ENCODE measurements at regions not wholly inside any gene's neighbourhood (a gene's known extent, or its start where the extent isn't known, plus 50 kb on each side); places are given as distances from the start of the nearest gene placed in this dataset.

GRCh38 chr16:87240211-87241136 is 76.7 kb downstream of the C16orf95 start:
- Mint-ChIP-seq H3K4me1 (ENCODE audit: low read depth) (peaks cover 57% of the 10 kb centered on the region), H3K27me3 (ENCODE audit: low read depth) (no peaks in the 10 kb centered on the region), H3K36me3 (ENCODE audit: low read depth) (no peaks in the 10 kb centered on the region), H3K27ac (peak overlapping the region; percentile 65), H3K9me3 (no peaks in the 10 kb centered on the region), H3K4me3 (ENCODE audit: low read depth) (no peak overlapping the region)
- intact Hi-C loops (cut with micrococcal nuclease) = loop anchor here (5.0 kb wide), 1 partner anchor 37 kb away; no protein-coding TSS in a partner anchor
- DNase-seq (ENCODE audit: low spot score) = no peak

GRCh38 chr16:87241137-87241771 is 75.9 kb downstream of the C16orf95 start:
- peaks cover 51% of the 10 kb centered on the region for H3K4me1 Mint-ChIP-seq (ENCODE audit: low read depth)

DNA sequence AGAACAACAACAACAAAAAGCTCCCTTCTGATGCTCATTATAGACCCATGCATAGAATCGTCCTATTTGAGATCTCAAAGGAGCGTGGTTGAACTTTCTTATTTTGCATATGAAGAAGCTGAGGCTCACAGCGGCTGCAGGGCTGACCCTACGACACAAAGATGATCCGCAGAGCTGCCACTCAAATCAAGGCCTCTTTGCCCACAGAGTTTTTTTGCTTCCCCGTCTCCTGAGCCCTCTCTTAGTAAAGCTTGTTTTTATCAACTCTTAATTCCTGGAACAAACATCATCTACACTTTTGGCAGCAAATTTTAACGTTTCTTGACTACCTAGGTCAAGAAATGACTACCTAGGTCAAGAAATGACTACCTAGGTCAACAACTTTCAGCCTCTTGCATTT is 73.7 kb downstream of the C16orf95 start:
- intact Hi-C loops (cut with micrococcal nuclease) = loop anchor here (5.0 kb wide), 1 partner anchor 34 kb away; no protein-coding TSS in a partner anchor
- no peaks in the 10 kb centered on the region for H3K9me3 Mint-ChIP-seq
- peaks cover 46% of the 10 kb centered on the region for H3K4me1 Mint-ChIP-seq (ENCODE audit: low read depth)
- H3K36me3 Mint-ChIP-seq (ENCODE audit: low read depth) = no peaks in the 10 kb centered on the region
- no peak overlapping the region for H3K4me3 Mint-ChIP-seq (ENCODE audit: low read depth)
- peak overlapping the region; percentile 51 for H3K27ac Mint-ChIP-seq
- DNase-seq (ENCODE audit: low spot score) = no peak
- H3K27me3 Mint-ChIP-seq (ENCODE audit: low read depth) = no peaks in the 10 kb centered on the region

More at GRCh38 chr16:87241137-87241771, 75.9 kb downstream of the C16orf95 start:
- Mint-ChIP-seq H3K9me3 (no peaks in the 10 kb centered on the region), H3K27me3 (ENCODE audit: low read depth) (no peaks in the 10 kb centered on the region), H3K4me3 (ENCODE audit: low read depth) (no peak overlapping the region), H3K36me3 (ENCODE audit: low read depth) (no peaks in the 10 kb centered on the region), H3K27ac (peak overlapping the region; percentile 65)
- intact Hi-C loops (cut with micrococcal nuclease) = loop anchor here (5.0 kb wide), 1 partner anchor 36 kb away; no protein-coding TSS in a partner anchor
- DNase-seq (ENCODE audit: low spot score) = no peak

GRCh38 chr16:87244636-87245197 is 72.5 kb downstream of the C16orf95 start:
- H3K9me3 Mint-ChIP-seq = no peaks in the 10 kb centered on the region
- H3K27ac Mint-ChIP-seq = peak overlapping the region; percentile 49
- no peak for DNase-seq (ENCODE audit: low spot score)
- peaks cover 50% of the 10 kb centered on the region for H3K4me1 Mint-ChIP-seq (ENCODE audit: low read depth)
- H3K4me3 Mint-ChIP-seq (ENCODE audit: low read depth) = no peak overlapping the region
- no peaks in the 10 kb centered on the region for H3K36me3 Mint-ChIP-seq (ENCODE audit: low read depth)
- H3K27me3 Mint-ChIP-seq (ENCODE audit: low read depth) = no peaks in the 10 kb centered on the region
- intact Hi-C loops (cut with micrococcal nuclease) = loop anchor here (5.0 kb wide), 1 partner anchor 33 kb away; no protein-coding TSS in a partner anchor

GRCh38 chr16:87245511-87245910 is 71.7 kb downstream of the C16orf95 start:
- no peak overlapping the region for H3K27ac Mint-ChIP-seq
- intact Hi-C loops (cut with micrococcal nuclease) = no loop called here
- no peak for DNase-seq (ENCODE audit: low spot score)
- no peaks in the 10 kb centered on the region for H3K9me3 Mint-ChIP-seq
- H3K4me1 Mint-ChIP-seq (ENCODE audit: low read depth) = peaks cover 48% of the 10 kb centered on the region
- no peaks in the 10 kb centered on the region for H3K36me3 Mint-ChIP-seq (ENCODE audit: low read depth)
- no peak overlapping the region for H3K4me3 Mint-ChIP-seq (ENCODE audit: low read depth)
- H3K27me3 Mint-ChIP-seq (ENCODE audit: low read depth) = no peaks in the 10 kb centered on the region

DNA sequence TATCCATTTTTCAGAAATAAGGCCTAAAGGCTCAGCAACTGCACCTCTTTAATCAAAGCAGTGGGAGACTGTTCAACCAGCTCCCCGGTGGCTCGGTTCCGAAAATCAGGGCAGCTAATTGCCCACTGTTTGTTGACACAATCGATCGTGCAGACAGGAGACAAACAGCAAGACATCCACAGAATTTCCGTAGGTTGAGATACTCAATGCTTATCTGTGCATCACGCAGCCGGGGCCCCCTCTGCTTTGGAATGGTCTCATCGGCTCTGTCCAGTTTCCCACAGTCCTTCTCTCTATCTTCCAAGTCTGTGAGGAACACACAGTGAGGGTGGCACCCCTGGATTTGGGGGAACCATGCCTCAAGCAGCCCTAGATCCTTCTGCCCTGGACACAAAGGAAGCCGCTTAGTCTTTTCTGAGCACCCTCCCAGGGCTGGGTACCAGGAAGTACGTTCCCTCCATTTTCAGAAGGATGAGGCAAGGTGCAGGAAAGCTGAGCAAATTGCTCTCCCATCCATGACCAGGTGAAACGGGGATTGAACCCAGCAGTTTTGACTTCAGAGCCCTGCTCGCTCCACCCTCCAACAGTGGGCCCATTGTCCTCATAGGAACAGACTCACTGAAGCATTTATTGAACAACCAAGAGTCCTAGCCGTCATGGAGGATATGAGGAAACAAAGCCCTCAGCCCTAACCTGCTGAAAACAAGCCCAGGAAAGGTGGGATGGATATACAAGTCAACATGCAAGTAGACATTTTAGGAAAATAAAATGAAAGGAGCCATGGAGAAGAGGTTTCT is 70.7 kb downstream of the C16orf95 start:
- no peak for DNase-seq (ENCODE audit: low spot score)
- Mint-ChIP-seq H3K4me3 (ENCODE audit: low read depth) (no peak overlapping the region), H3K27ac (no peak overlapping the region), H3K4me1 (ENCODE audit: low read depth) (peaks cover 41% of the 10 kb centered on the region), H3K27me3 (ENCODE audit: low read depth) (no peaks in the 10 kb centered on the region), H3K9me3 (no peaks in the 10 kb centered on the region), H3K36me3 (ENCODE audit: low read depth) (no peaks in the 10 kb centered on the region)
- intact Hi-C loops (cut with micrococcal nuclease) = no loop called here

GRCh38 chr16:87248714-87249113 is 68.5 kb downstream of the C16orf95 start:
- intact Hi-C loops (cut with micrococcal nuclease) = no loop called here
- no peaks in the 10 kb centered on the region for H3K36me3 Mint-ChIP-seq (ENCODE audit: low read depth)
- no peaks in the 10 kb centered on the region for H3K27me3 Mint-ChIP-seq (ENCODE audit: low read depth)
- peaks cover 4% of the 10 kb centered on the region for H3K9me3 Mint-ChIP-seq
- peak overlapping the region; percentile 42 for H3K27ac Mint-ChIP-seq
- peak overlapping the region; percentile 26 for H3K4me3 Mint-ChIP-seq (ENCODE audit: low read depth)
- H3K4me1 Mint-ChIP-seq (ENCODE audit: low read depth) = peaks cover 34% of the 10 kb centered on the region
- peak; percentile 15 for DNase-seq (ENCODE audit: low spot score)

- peaks cover 30% of the 10 kb centered on the region for H3K4me1 Mint-ChIP-seq (ENCODE audit: low read depth)
- H3K9me3 Mint-ChIP-seq = peaks cover 4% of the 10 kb centered on the region
- no peak overlapping the region for H3K4me3 Mint-ChIP-seq (ENCODE audit: low read depth)
- no peaks in the 10 kb centered on the region for H3K36me3 Mint-ChIP-seq (ENCODE audit: low read depth)
- no peak overlapping the region for H3K27ac Mint-ChIP-seq
- no peak for DNase-seq (ENCODE audit: low spot score)
- intact Hi-C loops (cut with micrococcal nuclease) = no loop called here
- H3K27me3 Mint-ChIP-seq (ENCODE audit: low read depth) = no peaks in the 10 kb centered on the region
These were observed 67.8 kb downstream of the C16orf95 start for GRCh38 chr16:87249425-87249824.

GRCh38 chr16:87250431-87250960 is 66.7 kb downstream of the C16orf95 start:
- intact Hi-C loops (cut with micrococcal nuclease) = no loop called here
- no peaks in the 10 kb centered on the region for H3K27me3 Mint-ChIP-seq (ENCODE audit: low read depth)
- H3K27ac Mint-ChIP-seq = no peak overlapping the region
- H3K9me3 Mint-ChIP-seq = peaks cover 4% of the 10 kb centered on the region
- peaks cover 25% of the 10 kb centered on the region for H3K4me1 Mint-ChIP-seq (ENCODE audit: low read depth)
- DNase-seq (ENCODE audit: low spot score) = no peak
- no peaks in the 10 kb centered on the region for H3K36me3 Mint-ChIP-seq (ENCODE audit: low read depth)
- no peak overlapping the region for H3K4me3 Mint-ChIP-seq (ENCODE audit: low read depth)

- intact Hi-C loops (cut with micrococcal nuclease) = no loop called here
- no peak overlapping the region for H3K27ac Mint-ChIP-seq
These were observed 64.8 kb downstream of the C16orf95 start for GRCh38 chr16:87252269-87252970.

More at GRCh38 chr16:87252269-87252970, 64.8 kb downstream of the C16orf95 start:
- Mint-ChIP-seq H3K9me3 (peaks cover 4% of the 10 kb centered on the region), H3K4me3 (ENCODE audit: low read depth) (no peak overlapping the region), H3K4me1 (ENCODE audit: low read depth) (peaks cover 19% of the 10 kb centered on the region), H3K36me3 (ENCODE audit: low read depth) (no peaks in the 10 kb centered on the region), H3K27me3 (ENCODE audit: low read depth) (no peaks in the 10 kb centered on the region)
- DNase-seq (ENCODE audit: low spot score) = no peak

All from activated T-helper 2 cell treated with anti-CD3 and anti-CD28 coated beads, Interferon-gamma antibody, Interleukin-2, Interleukin-4, amounts not matched to agents 10 μg/mL and 5 μg/mL and 100 μg/mL, durations not matched to agents 14 hours and 24 hours and 36 hours (primary cell).